GM12878 (cell line): ENCODE measurements at regions not wholly inside any gene's neighbourhood (a gene's known extent, or its start where the extent isn't known, plus 50 kb on each side); places are given as distances from the start of the nearest gene placed in this dataset.

ENCODE experiments used
- ATAC-seq: fragments of 200-7000 bp; cut with Tn5 transposase; 3 replicates; pipeline ENCODE4 v1.9.1; 2020; ENCODE audit warnings: mild to moderate bottlenecking, moderate library complexity
- BruUV-seq: library from RNA; stranded (reverse); fragments of 400-500 nt; replicated peaks from 2 replicates; lab custom pipeline; 2021; lab: Mats Ljungman, UMichigan
- CTCF ChIA-PET: fragments of 300-600 bp; sonication (Branson Sonifier 250); formaldehyde crosslinking; extraction: SDS; loops from one replicate; lab custom pipeline; 2021; ENCODE audit warnings: inconsistent platforms; lab: Yijun Ruan, JAX
- POLR2A ChIA-PET: fragments of 350-600 bp; formaldehyde crosslinking; extraction: SDS; loops from one replicate; lab custom pipeline; 2021; ENCODE audit warnings: inconsistent platforms; lab: Charles Lee
- RAD21 ChIA-PET: fragments of 300-600 bp; sonication (Branson Sonifier 250); formaldehyde crosslinking; loops from one replicate; lab custom pipeline; 2023; ENCODE audit warnings: antibody characterized with exemption; ENCODE audit not compliant: unreplicated experiment; lab: Charles Lee
- SMC1A ChIA-PET: fragments of 300-600 bp; sonication (Branson Sonifier 250); formaldehyde crosslinking; loops from one replicate; lab custom pipeline; 2023; ENCODE audit not compliant: unreplicated experiment, uncharacterized antibody; lab: Charles Lee
- DNase-seq: peaks from one replicate; pipeline ENCODE4 v3.0.0-alpha.2; 2011; ENCODE audit warnings: low read depth, low spot score
- FAIRE-seq: peaks from 3 replicates; lab custom pipeline; 2011; peaks lifted over from hg19 to GRCh38; lab: Jason Lieb, UNC
- H2AFZ ChIP-seq: 2 replicates; pipeline ENCODE4 v1.6.0; 2011; ENCODE audit warnings: low read depth, low read length, control low read depth; ENCODE audit not compliant: control insufficient read depth
- H3K27ac ChIP-seq: 2 replicates; pipeline ENCODE4 v1.5.1; 2011; ENCODE audit warnings: control low read depth; ENCODE audit not compliant: control insufficient read depth, insufficient read depth
- H3K27me3 ChIP-seq, 2 experiments: replicated peaks in 1 of 2; 2 replicates each; pipeline versions ENCODE4 v1.6.0 to v1.6.1; 2011; ENCODE audit warnings: low read length in 1 of 2; ENCODE audit not compliant: control insufficient read depth in 2 of 2, insufficient read depth in 2 of 2
- H3K36me3 ChIP-seq, 2 experiments: 2 replicates each; pipeline ENCODE4 v1.5.1; 2011; ENCODE audit warnings: low read length in 1 of 2; ENCODE audit not compliant: control insufficient read depth in 2 of 2, insufficient read depth in 2 of 2
- H3K4me1 ChIP-seq: 2 replicates; pipeline ENCODE4 v1.6.1; 2011; ENCODE audit warnings: mild to moderate bottlenecking, low read length, moderate library complexity, mixed read lengths; ENCODE audit not compliant: control insufficient read depth, insufficient read depth
- H3K4me2 ChIP-seq: 2 replicates; pipeline ENCODE4 v1.6.0; 2011; ENCODE audit warnings: control low read depth; ENCODE audit not compliant: control insufficient read depth, insufficient read depth
- H3K4me3 ChIP-seq: fragments of 200-600 bp; sonication (generic); 2 replicates; pipeline ENCODE4 v1.5.1; 2016
- H3K79me2 ChIP-seq: 2 replicates; pipeline ENCODE4 v1.6.0; 2011; ENCODE audit warnings: low read length; ENCODE audit not compliant: control insufficient read depth, insufficient read depth
- H3K9ac ChIP-seq: 2 replicates; pipeline ENCODE4 v1.8.0; 2011; ENCODE audit warnings: low read length, control low read depth, mixed read lengths; ENCODE audit not compliant: control insufficient read depth, insufficient read depth
- H3K9me3 ChIP-seq: replicated peaks from 3 replicates; pipeline ENCODE4 v1.5.1; 2011; ENCODE audit warnings: mild to moderate bottlenecking, low read length; ENCODE audit not compliant: control insufficient read depth, insufficient read depth
- H4K20me1 ChIP-seq: 2 replicates; pipeline ENCODE4 v1.6.0; 2011; ENCODE audit not compliant: control insufficient read depth, insufficient read depth
- ATF7 ChIP-seq: fragments of 450-650 bp; IDR thresholded peaks from 2 replicates; pipeline ENCODE4 v1.6.1; 2016; ENCODE audit warnings: low read depth, mild to moderate bottlenecking
- CBX5 ChIP-seq: sonication (generic); IDR thresholded peaks from 2 replicates; pipeline ENCODE4 v1.6.1; 2016; ENCODE audit warnings: low read depth, moderate library complexity, mild to moderate bottlenecking, inconsistent platforms
- DPF2 ChIP-seq: fragments of 450-650 bp; IDR thresholded peaks from 2 replicates; pipeline ENCODE4 v1.6.1; 2017; ENCODE audit warnings: mild to moderate bottlenecking
- KLF5 ChIP-seq: fragments of 450-650 bp; IDR thresholded peaks from 2 replicates; pipeline ENCODE4 v1.6.1; 2014; ENCODE audit warnings: mild to moderate bottlenecking; ENCODE audit not compliant: partially characterized antibody
- MYC ChIP-seq: IDR thresholded peaks from 2 replicates; pipeline ENCODE4 v1.6.1; 2011; ENCODE audit warnings: mild to moderate bottlenecking, low read length, moderate library complexity, inconsistent platforms; ENCODE audit not compliant: insufficient read depth, insufficient replicate concordance, insufficient read length, severe bottlenecking
- NBN ChIP-seq: fragments of 450-650 bp; IDR thresholded peaks from 2 replicates; pipeline ENCODE4 v1.6.1; 2016
- POU2F2 ChIP-seq: IDR thresholded peaks from 3 replicates; pipeline ENCODE4 v1.6.1; 2011; ENCODE audit warnings: low read depth, mild to moderate bottlenecking, low read length, borderline replicate concordance
- RB1 ChIP-seq: fragments of 450-650 bp; formaldehyde crosslinking; IDR thresholded peaks from 2 replicates; pipeline ENCODE4 v1.6.1; 2017; ENCODE audit warnings: mild to moderate bottlenecking, borderline replicate concordance
- SP1 ChIP-seq: IDR thresholded peaks from one replicate; pipeline ENCODE4 v1.6.1; 2011; ENCODE audit warnings: low read depth, low read length
- TARDBP ChIP-seq: IDR thresholded peaks from 2 replicates; pipeline ENCODE4 v1.6.1; 2016; ENCODE audit warnings: borderline replicate concordance
- WGBS: methylation state at CpG from one replicate; pipeline ENCODE4 v1.1.6; 2016; ENCODE audit warnings: low lambda C conversion rate; ENCODE audit not compliant: insufficient replicate concordance, insufficient coverage; ENCODE audit errors: missing lambda C conversion rate; 5-methylcytosine and 5-hydroxymethylcytosine counted together
- in situ Hi-C: fragments of 300-500 bp; cut with MboI; formaldehyde crosslinking; loops from 9 replicates; pipeline ENCODE4 v1.14.3; 2018; ENCODE audit warnings: mixed read lengths
- intact Hi-C: fragments of 100-400 bp; cut with micrococcal nuclease; formaldehyde crosslinking; loops from one replicate; pipeline ENCODE4 v1.14.2; 2022; ENCODE audit not compliant: unreplicated experiment
- TF ChIP-seq, protein P1 (sequence below): IDR thresholded peaks from 2 replicates; pipeline ENCODE4 v1.6.1; 2012; ENCODE audit warnings: low read depth, low read length, improper control_type of control experiment
- TF ChIP-seq, protein P2 (sequence below), 3 experiments: IDR thresholded peaks in 2 of 3; conservative IDR thresholded peaks in 1 of 3; 2 replicates each; pipeline ENCODE4 v1.5.1; 2011; ENCODE audit warnings: low read depth in 3 of 3, low read length in 3 of 3, mild to moderate bottlenecking in 3 of 3, control low read depth in 2 of 3, moderate library complexity in 2 of 3, inconsistent platforms in 1 of 3, mixed read lengths in 1 of 3; ENCODE audit not compliant: control insufficient read depth in 2 of 3, insufficient read depth in 1 of 3; ENCODE audit errors: extremely low read depth in 1 of 3
- TF ChIP-seq, protein P3 (sequence below): fragments of 450-650 bp; IDR thresholded peaks from 2 replicates; pipeline ENCODE4 v1.6.1; 2018; ENCODE audit warnings: borderline replicate concordance, mild to moderate bottlenecking; ENCODE audit not compliant: partially characterized antibody
- TF ChIP-seq, protein P4 (sequence below): IDR thresholded peaks from 2 replicates; pipeline ENCODE4 v1.6.1; 2012; ENCODE audit warnings: low read depth, low read length, improper control_type of control experiment

DNA sequence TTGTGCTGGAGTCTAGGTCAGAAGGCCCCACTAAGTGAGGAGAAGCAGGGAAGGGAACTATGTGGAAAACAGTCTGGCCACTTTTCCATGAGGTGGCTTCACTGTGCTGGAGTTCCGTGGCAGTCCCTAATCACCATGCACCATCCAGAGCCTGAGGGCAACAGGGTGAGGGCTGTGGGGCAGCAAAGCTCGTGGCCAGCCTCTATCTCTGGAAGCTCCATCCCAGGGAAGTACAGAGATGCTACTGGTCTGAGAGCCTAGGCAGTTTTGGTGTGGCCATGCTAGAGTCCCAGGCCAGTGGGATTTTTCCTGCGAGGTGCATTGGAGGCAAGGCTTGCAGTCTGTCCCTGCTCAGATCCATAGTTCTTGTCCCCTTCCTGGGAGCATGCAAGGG, 157.3 kb upstream of the LRRC7 start:
- no peaks in the 10 kb centered on the region for H4K20me1 ChIP-seq
- H3K27ac ChIP-seq, result no peak overlapping the region
- H3K79me2 ChIP-seq, result no peaks in the 10 kb centered on the region
- H3K4me1 ChIP-seq, result no peaks in the 10 kb centered on the region
- no peak for FAIRE-seq
- RAD21 ChIA-PET, result no interaction called here
- H3K4me2 ChIP-seq, result no peak overlapping the region
- H3K9me3 ChIP-seq, result no peaks in the 10 kb centered on the region
- in situ Hi-C loops, result no loop called here
- POLR2A ChIA-PET, result no interaction called here
- CTCF ChIA-PET, result interaction anchor here (1.2 kb wide), 1 partner anchor 18 kb away, joined by 3 read pairs; no protein-coding TSS in a partner anchor
- no peak for DNase-seq
- no peak for TF ChIP-seq NBN
- no peak for TF ChIP-seq SP1
- no peak for TF ChIP-seq POU2F2
- TF ChIP-seq DPF2, result no peak
- TF ChIP-seq, protein P1, sequence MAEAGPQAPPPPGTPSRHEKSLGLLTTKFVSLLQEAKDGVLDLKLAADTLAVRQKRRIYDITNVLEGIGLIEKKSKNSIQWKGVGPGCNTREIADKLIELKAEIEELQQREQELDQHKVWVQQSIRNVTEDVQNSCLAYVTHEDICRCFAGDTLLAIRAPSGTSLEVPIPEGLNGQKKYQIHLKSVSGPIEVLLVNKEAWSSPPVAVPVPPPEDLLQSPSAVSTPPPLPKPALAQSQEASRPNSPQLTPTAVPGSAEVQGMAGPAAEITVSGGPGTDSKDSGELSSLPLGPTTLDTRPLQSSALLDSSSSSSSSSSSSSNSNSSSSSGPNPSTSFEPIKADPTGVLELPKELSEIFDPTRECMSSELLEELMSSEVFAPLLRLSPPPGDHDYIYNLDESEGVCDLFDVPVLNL, result no peak
- TF ChIP-seq RB1, result no peak
- TF ChIP-seq KLF5, result no peak
- no peak for TF ChIP-seq ATF7
- TF ChIP-seq, protein P2, sequence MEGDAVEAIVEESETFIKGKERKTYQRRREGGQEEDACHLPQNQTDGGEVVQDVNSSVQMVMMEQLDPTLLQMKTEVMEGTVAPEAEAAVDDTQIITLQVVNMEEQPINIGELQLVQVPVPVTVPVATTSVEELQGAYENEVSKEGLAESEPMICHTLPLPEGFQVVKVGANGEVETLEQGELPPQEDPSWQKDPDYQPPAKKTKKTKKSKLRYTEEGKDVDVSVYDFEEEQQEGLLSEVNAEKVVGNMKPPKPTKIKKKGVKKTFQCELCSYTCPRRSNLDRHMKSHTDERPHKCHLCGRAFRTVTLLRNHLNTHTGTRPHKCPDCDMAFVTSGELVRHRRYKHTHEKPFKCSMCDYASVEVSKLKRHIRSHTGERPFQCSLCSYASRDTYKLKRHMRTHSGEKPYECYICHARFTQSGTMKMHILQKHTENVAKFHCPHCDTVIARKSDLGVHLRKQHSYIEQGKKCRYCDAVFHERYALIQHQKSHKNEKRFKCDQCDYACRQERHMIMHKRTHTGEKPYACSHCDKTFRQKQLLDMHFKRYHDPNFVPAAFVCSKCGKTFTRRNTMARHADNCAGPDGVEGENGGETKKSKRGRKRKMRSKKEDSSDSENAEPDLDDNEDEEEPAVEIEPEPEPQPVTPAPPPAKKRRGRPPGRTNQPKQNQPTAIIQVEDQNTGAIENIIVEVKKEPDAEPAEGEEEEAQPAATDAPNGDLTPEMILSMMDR (IDR thresholded peaks at IDR 0.05 in 2 of 3, conservative IDR thresholded peaks at IDR 0.05 in 1 of 3; ENCODE audit: control insufficient read depth in 2 of 3, extremely low read depth in 1 of 3, insufficient read depth in 1 of 3, low read depth in 3 of 3, low read length in 3 of 3), result no peak
- no peak for TF ChIP-seq TARDBP
- TF ChIP-seq MYC, result no peak
- TF ChIP-seq, protein P3, sequence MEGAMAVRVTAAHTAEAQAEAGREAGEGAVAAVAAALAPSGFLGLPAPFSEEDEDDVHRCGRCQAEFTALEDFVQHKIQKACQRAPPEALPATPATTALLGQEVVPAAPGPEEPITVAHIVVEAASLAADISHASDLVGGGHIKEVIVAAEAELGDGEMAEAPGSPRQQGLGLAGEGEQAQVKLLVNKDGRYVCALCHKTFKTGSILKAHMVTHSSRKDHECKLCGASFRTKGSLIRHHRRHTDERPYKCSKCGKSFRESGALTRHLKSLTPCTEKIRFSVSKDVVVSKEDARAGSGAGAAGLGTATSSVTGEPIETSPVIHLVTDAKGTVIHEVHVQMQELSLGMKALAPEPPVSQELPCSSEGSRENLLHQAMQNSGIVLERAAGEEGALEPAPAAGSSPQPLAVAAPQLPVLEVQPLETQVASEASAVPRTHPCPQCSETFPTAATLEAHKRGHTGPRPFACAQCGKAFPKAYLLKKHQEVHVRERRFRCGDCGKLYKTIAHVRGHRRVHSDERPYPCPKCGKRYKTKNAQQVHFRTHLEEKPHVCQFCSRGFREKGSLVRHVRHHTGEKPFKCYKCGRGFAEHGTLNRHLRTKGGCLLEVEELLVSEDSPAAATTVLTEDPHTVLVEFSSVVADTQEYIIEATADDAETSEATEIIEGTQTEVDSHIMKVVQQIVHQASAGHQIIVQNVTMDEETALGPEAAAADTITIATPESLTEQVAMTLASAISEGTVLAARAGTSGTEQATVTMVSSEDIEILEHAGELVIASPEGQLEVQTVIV, result no peak
- TF ChIP-seq, protein P4, sequence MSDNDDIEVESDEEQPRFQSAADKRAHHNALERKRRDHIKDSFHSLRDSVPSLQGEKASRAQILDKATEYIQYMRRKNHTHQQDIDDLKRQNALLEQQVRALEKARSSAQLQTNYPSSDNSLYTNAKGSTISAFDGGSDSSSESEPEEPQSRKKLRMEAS, result no peak
- no peak for TF ChIP-seq CBX5
- TF ChIP-seq, all 136 proteins: peak for 0
- no peak for ATAC-seq
- Histone ChIP-seq H3K27me3 (no peaks in the 10 kb centered on the region), H3K9ac (no peak overlapping the region), H3K36me3 (no peaks in the 10 kb centered on the region), H2AFZ (no peak overlapping the region), H3K4me3 (no peak overlapping the region)
- SMC1A ChIA-PET, result no interaction called here
- intact Hi-C loops, result no loop called here
- 0% methylated on average over 3 of the region's 3 CpGs for WGBS
- BruUV-seq, result no TSS peak
